GM12878 (cell line): ENCODE measurements at regions not wholly inside any gene's neighbourhood (a gene's known extent, or its start where the extent isn't known, plus 50 kb on each side); places are given as distances from the start of the nearest gene placed in this dataset.

ENCODE experiments used
- BCL3 ChIP-seq: IDR thresholded peaks from 2 replicates; pipeline ENCODE4 v1.6.1; 2011; ENCODE audit warnings: borderline replicate concordance, low read depth, mild to moderate bottlenecking, moderate library complexity, low read length; ENCODE audit not compliant: insufficient read depth, poor library complexity, severe bottlenecking
- E2F8 ChIP-seq: fragments of 450-650 bp; IDR thresholded peaks from 2 replicates; pipeline ENCODE4 v1.6.1; 2018; ENCODE audit warnings: mild to moderate bottlenecking, low read depth, moderate library complexity; ENCODE audit not compliant: partially characterized antibody
- JUNB ChIP-seq: IDR thresholded peaks from 2 replicates; pipeline ENCODE4 v1.6.1; 2016; ENCODE audit warnings: antibody characterized with exemption, mild to moderate bottlenecking
- JUND ChIP-seq: IDR thresholded peaks from 2 replicates; pipeline ENCODE4 v1.6.1; 2012; ENCODE audit warnings: low read depth, mild to moderate bottlenecking, low read length, improper control_type of control experiment, moderate library complexity
- MXI1 ChIP-seq: fragments of 150-350 bp; IDR thresholded peaks from 2 replicates; pipeline ENCODE4 v1.6.1; 2011; ENCODE audit warnings: low read depth, mild to moderate bottlenecking, inconsistent platforms, low read length, improper control_type of control experiment
- POLR2A ChIP-seq: IDR thresholded peaks from 2 replicates; pipeline ENCODE4 v1.6.1; 2011; ENCODE audit warnings: low read depth, mild to moderate bottlenecking, low read length
- SIN3A ChIP-seq: IDR thresholded peaks from 2 replicates; pipeline ENCODE4 v1.6.1; 2012; ENCODE audit warnings: low read depth, low read length, improper control_type of control experiment
- TF ChIP-seq, protein P1 (sequence below), 3 experiments: IDR thresholded peaks in 2 of 3; conservative IDR thresholded peaks in 1 of 3; 2 replicates each; pipeline ENCODE4 v1.5.1; 2011; ENCODE audit warnings: low read depth in 3 of 3, low read length in 3 of 3, mild to moderate bottlenecking in 3 of 3, control low read depth in 2 of 3, moderate library complexity in 2 of 3, inconsistent platforms in 1 of 3, mixed read lengths in 1 of 3; ENCODE audit not compliant: control insufficient read depth in 2 of 3, insufficient read depth in 1 of 3; ENCODE audit errors: extremely low read depth in 1 of 3
- TF ChIP-seq, protein P2 (sequence below): IDR thresholded peaks from 2 replicates; pipeline ENCODE4 v1.6.1; 2011; ENCODE audit warnings: mild to moderate bottlenecking, low read depth, low read length, moderate library complexity; ENCODE audit not compliant: insufficient replicate concordance

GRCh38 chr15:97143592-97144376 is 813.3 kb downstream of the NR2F2 start:
- TF ChIP-seq POLR2A: no peak
- no peak for TF ChIP-seq BCL3
- no peak for TF ChIP-seq MXI1
- TF ChIP-seq JUNB: no peak
- TF ChIP-seq, protein P1, sequence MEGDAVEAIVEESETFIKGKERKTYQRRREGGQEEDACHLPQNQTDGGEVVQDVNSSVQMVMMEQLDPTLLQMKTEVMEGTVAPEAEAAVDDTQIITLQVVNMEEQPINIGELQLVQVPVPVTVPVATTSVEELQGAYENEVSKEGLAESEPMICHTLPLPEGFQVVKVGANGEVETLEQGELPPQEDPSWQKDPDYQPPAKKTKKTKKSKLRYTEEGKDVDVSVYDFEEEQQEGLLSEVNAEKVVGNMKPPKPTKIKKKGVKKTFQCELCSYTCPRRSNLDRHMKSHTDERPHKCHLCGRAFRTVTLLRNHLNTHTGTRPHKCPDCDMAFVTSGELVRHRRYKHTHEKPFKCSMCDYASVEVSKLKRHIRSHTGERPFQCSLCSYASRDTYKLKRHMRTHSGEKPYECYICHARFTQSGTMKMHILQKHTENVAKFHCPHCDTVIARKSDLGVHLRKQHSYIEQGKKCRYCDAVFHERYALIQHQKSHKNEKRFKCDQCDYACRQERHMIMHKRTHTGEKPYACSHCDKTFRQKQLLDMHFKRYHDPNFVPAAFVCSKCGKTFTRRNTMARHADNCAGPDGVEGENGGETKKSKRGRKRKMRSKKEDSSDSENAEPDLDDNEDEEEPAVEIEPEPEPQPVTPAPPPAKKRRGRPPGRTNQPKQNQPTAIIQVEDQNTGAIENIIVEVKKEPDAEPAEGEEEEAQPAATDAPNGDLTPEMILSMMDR (IDR thresholded peaks at IDR 0.05 in 2 of 3, conservative IDR thresholded peaks at IDR 0.05 in 1 of 3; ENCODE audit: control insufficient read depth in 2 of 3, extremely low read depth in 1 of 3, insufficient read depth in 1 of 3, low read depth in 3 of 3, low read length in 3 of 3): no peak
- no peak for TF ChIP-seq E2F8
- TF ChIP-seq JUND: no peak
- TF ChIP-seq, protein P2, sequence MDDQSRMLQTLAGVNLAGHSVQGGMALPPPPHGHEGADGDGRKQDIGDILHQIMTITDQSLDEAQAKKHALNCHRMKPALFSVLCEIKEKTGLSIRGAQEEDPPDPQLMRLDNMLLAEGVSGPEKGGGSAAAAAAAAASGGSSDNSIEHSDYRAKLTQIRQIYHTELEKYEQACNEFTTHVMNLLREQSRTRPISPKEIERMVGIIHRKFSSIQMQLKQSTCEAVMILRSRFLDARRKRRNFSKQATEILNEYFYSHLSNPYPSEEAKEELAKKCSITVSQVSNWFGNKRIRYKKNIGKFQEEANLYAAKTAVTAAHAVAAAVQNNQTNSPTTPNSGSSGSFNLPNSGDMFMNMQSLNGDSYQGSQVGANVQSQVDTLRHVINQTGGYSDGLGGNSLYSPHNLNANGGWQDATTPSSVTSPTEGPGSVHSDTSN: no peak
- TF ChIP-seq SIN3A: no peak
